Liver (tissue), 8 donors: ENCODE measurements at regions not wholly inside any gene's neighbourhood (a gene's known extent, or its start where the extent isn't known, plus 50 kb on each side); places are given as distances from the start of the nearest gene placed in this dataset.

Experiments used
- DNase-seq: peaks from one replicate; pipeline ENCODE4 v3.0.0-alpha.2; 2017; ENCODE audit warnings: low spot score
- H3K27ac ChIP-seq, 2 donors: one replicate each; pipeline ENCODE4 v1.7.0; 2013; ENCODE audit warnings: inconsistent platforms in 2 of 2, low read length in 2 of 2, control low read depth in 1 of 2, low read depth in 1 of 2, mild to moderate bottlenecking in 1 of 2
- H3K27me3 ChIP-seq, 4 donors: one replicate each; pipeline versions ENCODE4 v1.6.1 to v1.7.0; 2013; ENCODE audit warnings: low read length in 3 of 4, inconsistent platforms in 1 of 4, mild to moderate bottlenecking in 1 of 4, moderate library complexity in 1 of 4; ENCODE audit not compliant: control insufficient read depth in 4 of 4, insufficient read depth in 4 of 4
- H3K36me3 ChIP-seq, 4 donors: one replicate each; pipeline versions ENCODE4 v1.6.1 to v1.7.0; 2013; ENCODE audit warnings: low read length in 3 of 4, mild to moderate bottlenecking in 3 of 4, low read depth in 1 of 4, moderate library complexity in 1 of 4; ENCODE audit not compliant: control insufficient read depth in 4 of 4, insufficient read depth in 3 of 4
- H3K4me1 ChIP-seq, 4 donors: one replicate each; pipeline versions ENCODE4 v1.6.1 to v1.7.0; 2013; ENCODE audit warnings: low read length in 3 of 4, mild to moderate bottlenecking in 3 of 4, moderate library complexity in 1 of 4; ENCODE audit not compliant: control insufficient read depth in 4 of 4, insufficient read depth in 4 of 4
- H3K4me3 ChIP-seq, 3 donors: one replicate each; pipeline versions ENCODE4 v1.6.1 to v1.7.0; 2013; ENCODE audit warnings: low read length in 3 of 3, control low read depth in 1 of 3, low read depth in 1 of 3, mild to moderate bottlenecking in 1 of 3
- H3K9ac ChIP-seq, 2 donors: one replicate each; pipeline ENCODE4 v1.7.0; 2013; ENCODE audit warnings: low read length in 2 of 2, mild to moderate bottlenecking in 2 of 2, moderate library complexity in 2 of 2, control low read depth in 1 of 2, low read depth in 1 of 2
- H3K9me3 ChIP-seq, 4 donors: one replicate each; pipeline versions ENCODE4 v1.6.1 to v1.7.0; 2013; ENCODE audit warnings: low read length in 3 of 4; ENCODE audit not compliant: control insufficient read depth in 4 of 4
- ATF3 ChIP-seq: IDR thresholded peaks from 2 replicates; pipeline ENCODE4 v1.6.1; 2016; ENCODE audit warnings: antibody characterized with exemption
- CTCF ChIP-seq: fragments of 150-350 bp; IDR thresholded peaks from 2 replicates; pipeline ENCODE4 v1.5.1; 2017; ENCODE audit warnings: improper control_type of control experiment, low read depth, low read length; ENCODE audit not compliant: missing input control
- EGR1 ChIP-seq, 2 donors: IDR thresholded peaks; 2 replicates each; pipeline ENCODE4 v1.6.1; 2016 to 2018; ENCODE audit warnings: antibody characterized with exemption in 2 of 2, low read depth in 2 of 2
- FOXA2 ChIP-seq: IDR thresholded peaks from 2 replicates; pipeline ENCODE4 v1.6.1; 2016; ENCODE audit warnings: antibody characterized with exemption
- GABPA ChIP-seq, 2 donors: IDR thresholded peaks in 1 of 2; conservative IDR thresholded peaks in 1 of 2; 2 replicates each; pipeline ENCODE4 v1.6.1; 2016; ENCODE audit warnings: antibody characterized with exemption in 2 of 2, mild to moderate bottlenecking in 1 of 2, moderate library complexity in 1 of 2
- HNF4A ChIP-seq, 2 donors: conservative IDR thresholded peaks; 2 replicates each; pipeline ENCODE4 v1.6.1; 2016; ENCODE audit warnings: antibody characterized with exemption in 2 of 2, mild to moderate bottlenecking in 2 of 2
- JUND ChIP-seq, 2 donors: IDR thresholded peaks; 2 replicates each; pipeline ENCODE4 v1.6.1; 2016; ENCODE audit warnings: antibody characterized with exemption in 2 of 2
- MAX ChIP-seq: IDR thresholded peaks from 2 replicates; pipeline ENCODE4 v1.6.1; 2016; ENCODE audit warnings: antibody characterized with exemption
- RAD21 ChIP-seq, 2 donors: IDR thresholded peaks; 2 replicates each; pipeline ENCODE4 v1.6.1; 2016; ENCODE audit warnings: antibody characterized with exemption in 2 of 2, mild to moderate bottlenecking in 2 of 2
- REST ChIP-seq: IDR thresholded peaks from 2 replicates; pipeline ENCODE4 v1.6.1; 2016; ENCODE audit warnings: antibody characterized with exemption, mild to moderate bottlenecking
- SP1 ChIP-seq: IDR thresholded peaks from 2 replicates; pipeline ENCODE4 v1.6.1; 2018; ENCODE audit warnings: antibody characterized with exemption, mild to moderate bottlenecking
- TAF1 ChIP-seq: conservative IDR thresholded peaks from 2 replicates; pipeline ENCODE4 v1.6.1; 2016; ENCODE audit warnings: antibody characterized with exemption, mild to moderate bottlenecking
- YY1 ChIP-seq: IDR thresholded peaks from 2 replicates; pipeline ENCODE4 v1.6.1; 2016; ENCODE audit warnings: antibody characterized with exemption, mild to moderate bottlenecking
- ZBTB33 ChIP-seq: IDR thresholded peaks from 2 replicates; pipeline ENCODE4 v1.6.1; 2016; ENCODE audit warnings: antibody characterized with exemption
- WGBS: extraction: QIAGEN DNeasy Blood & Tissue Kit; methylation state at CpG from one replicate; pipeline ENCODE4 v1.1.7; 2013; 5-methylcytosine and 5-hydroxymethylcytosine counted together
- donor health status: healthy.
- donor health status: healthy.
- donor health status: healthy.
- donor health status: healthy.
- donor health status: healthy.

- no peak for TF ChIP-seq REST
- TF ChIP-seq RAD21 (IDR thresholded peaks at IDR 0.05), result no peak
- TF ChIP-seq HNF4A (conservative IDR thresholded peaks at IDR 0.05), result no peak
These were observed 75.1 kb upstream of the RANBP6 start (continued) for GRCh38 chr9:6090277-6091210.

GRCh38 chr9:6089300-6089699, 73.9 kb upstream of the RANBP6 start:
- no peaks in the 10 kb centered on the region for H3K36me3 ChIP-seq
- H3K9ac ChIP-seq, result no peak overlapping the region
- no peaks in the 10 kb centered on the region for H3K27me3 ChIP-seq
- no peaks in the 10 kb centered on the region for H3K4me1 ChIP-seq
- H3K4me3 ChIP-seq, result no peak overlapping the region
- TF ChIP-seq ZBTB33, result no peak
- no peak for TF ChIP-seq FOXA2
- no peak for TF ChIP-seq REST
- no peak for TF ChIP-seq MAX
- no peak for TF ChIP-seq SP1
- TF ChIP-seq TAF1, result no peak
- no peak for TF ChIP-seq EGR1 (IDR thresholded peaks at IDR 0.05; ENCODE audit: low read depth in 2 of 2)
- TF ChIP-seq RAD21 (IDR thresholded peaks at IDR 0.05), result no peak
- no peak for TF ChIP-seq CTCF
- TF ChIP-seq JUND (IDR thresholded peaks at IDR 0.05), result no peak
- TF ChIP-seq HNF4A (conservative IDR thresholded peaks at IDR 0.05), result no peak
- TF ChIP-seq YY1, result no peak
- no peak for TF ChIP-seq ATF3
- no peak for TF ChIP-seq GABPA (IDR thresholded peaks at IDR 0.05 in 1 of 2, conservative IDR thresholded peaks at IDR 0.05 in 1 of 2)
- no peak for DNase-seq
- no peak overlapping the region for H3K27ac ChIP-seq
- WGBS, result 76% methylated on average over 1 of the region's 1 CpG
- no peaks in the 10 kb centered on the region for H3K9me3 ChIP-seq
